DMS79 treated with DMSO at 0.1 percent for 48 hours (cell line): ENCODE measurements at regions not wholly inside any gene's neighbourhood (a gene's known extent, or its start where the extent isn't known, plus 50 kb on each side); places are given as distances from the start of the nearest gene placed in this dataset.
A peak's percentile ranks its signal among the peaks of the same experiment; 100 is the strongest.

Experiments used
- DNase-seq: peaks from one replicate; lab custom pipeline; 2025; lab: John Stamatoyannopoulos, UW

GRCh38 chr11:92838759-92839310, 130.6 kb upstream of the MTNR1B start:
- peak; percentile 52 for DNase-seq

- DNase-seq, result peak; percentile 15
These were observed 130.0 kb upstream of the MTNR1B start for GRCh38 chr11:92839450-92839849.

- peak; percentile 51 for DNase-seq
These were observed 127.7 kb upstream of the MTNR1B start for GRCh38 chr11:92841719-92842118.

- peak; percentile 99 for DNase-seq
These were observed 126.0 kb upstream of the MTNR1B start for GRCh38 chr11:92843455-92843854.

GRCh38 chr11:92844197-92844596, 125.3 kb upstream of the MTNR1B start:
- DNase-seq, result no peak

- DNase-seq, result no peak
These were observed 124.1 kb upstream of the MTNR1B start for GRCh38 chr11:92845390-92845789.

GRCh38 chr11:92845805-92846204, 123.6 kb upstream of the MTNR1B start:
- peak; percentile 49 for DNase-seq

GRCh38 chr11:92846491-92847125, 122.8 kb upstream of the MTNR1B start:
- DNase-seq, result peak; percentile 55

- DNase-seq, result no peak
These were observed 120.9 kb upstream of the MTNR1B start for GRCh38 chr11:92848578-92848977.

- no peak for DNase-seq
These were observed 119.1 kb upstream of the MTNR1B start for GRCh38 chr11:92850296-92850826.

- peak; percentile 75 for DNase-seq
These were observed 117.2 kb upstream of the MTNR1B start for GRCh38 chr11:92852229-92852628.

GRCh38 chr11:92852946-92853345, 116.5 kb upstream of the MTNR1B start:
- DNase-seq, result peak; percentile 87

GRCh38 chr11:92854162-92854561, 115.3 kb upstream of the MTNR1B start:
- no peak for DNase-seq

GRCh38 chr11:92854952-92855351, 114.5 kb upstream of the MTNR1B start:
- DNase-seq, result no peak

GRCh38 chr11:92855607-92856405, 113.6 kb upstream of the MTNR1B start:
- DNase-seq, result no peak

- no peak for DNase-seq
These were observed 112.0 kb upstream of the MTNR1B start for GRCh38 chr11:92857407-92857806.

- peak; percentile 86 for DNase-seq
These were observed 110.2 kb upstream of the MTNR1B start for GRCh38 chr11:92859156-92859690.

GRCh38 chr11:92861634-92862033, 107.8 kb upstream of the MTNR1B start:
- DNase-seq, result peak; percentile 98

GRCh38 chr11:92865352-92865751, 104.1 kb upstream of the MTNR1B start:
- no peak for DNase-seq

GRCh38 chr11:92866679-92867282, 102.7 kb upstream of the MTNR1B start:
- no peak for DNase-seq

- peak; percentile 98 for DNase-seq
These were observed 101.4 kb upstream of the MTNR1B start for GRCh38 chr11:92867913-92868619.

GRCh38 chr11:92869716-92870115, 99.7 kb upstream of the MTNR1B start:
- DNase-seq, result no peak
